Parathyroid adenoma (tissue), 2 donors: ENCODE measurements at regions not wholly inside any gene's neighbourhood (a gene's known extent, or its start where the extent isn't known, plus 50 kb on each side); places are given as distances from the start of the nearest gene placed in this dataset.

Source experiments
- H2AFZ ChIP-seq: fragments of 300-600 bp; sonication (generic); one replicate; pipeline ENCODE4 v1.7.0; 2017; ENCODE audit warnings: antibody characterized with exemption, mild to moderate bottlenecking
- H3K27ac ChIP-seq: fragments of 300-600 bp; sonication (generic); one replicate; pipeline ENCODE4 v1.7.0; 2017
- H3K27me3 ChIP-seq: fragments of 300-600 bp; sonication (generic); one replicate; pipeline ENCODE4 v1.7.0; 2017; ENCODE audit warnings: low read length; ENCODE audit not compliant: control insufficient read depth, insufficient read depth
- H3K36me3 ChIP-seq: fragments of 300-600 bp; sonication (generic); one replicate; pipeline ENCODE4 v1.7.0; 2017; ENCODE audit warnings: low read length; ENCODE audit not compliant: control insufficient read depth, insufficient read depth
- H3K4me1 ChIP-seq: fragments of 300-600 bp; sonication (generic); one replicate; pipeline ENCODE4 v1.7.0; 2017; ENCODE audit warnings: control low read depth
- H3K4me2 ChIP-seq: fragments of 300-600 bp; sonication (generic); one replicate; pipeline ENCODE4 v1.7.0; 2017; ENCODE audit warnings: low read length
- H3K4me3 ChIP-seq: fragments of 300-600 bp; sonication (generic); one replicate; pipeline ENCODE4 v1.7.0; 2017; ENCODE audit warnings: low read depth, low read length
- H3K79me2 ChIP-seq: fragments of 300-600 bp; sonication (generic); one replicate; pipeline ENCODE4 v1.7.0; 2017; ENCODE audit warnings: control low read depth
- H3K9ac ChIP-seq: fragments of 300-600 bp; sonication (generic); one replicate; pipeline ENCODE4 v1.7.0; 2017; ENCODE audit warnings: mild to moderate bottlenecking
- H3K9me3 ChIP-seq: fragments of 300-600 bp; sonication (generic); one replicate; pipeline ENCODE4 v1.7.0; 2017; ENCODE audit warnings: low read length; ENCODE audit not compliant: control insufficient read depth
- CTCF ChIP-seq: fragments of 300-600 bp; sonication (generic); IDR thresholded peaks from one replicate; pipeline ENCODE4 v1.7.0; 2017; ENCODE audit warnings: antibody characterized with exemption, mild to moderate bottlenecking
- donor health status: primary hyperparathyroidism.

- H2AFZ ChIP-seq = no peak overlapping the region
- no peaks in the 10 kb centered on the region for H3K9me3 ChIP-seq
- H3K79me2 ChIP-seq = no peaks in the 10 kb centered on the region
- TF ChIP-seq CTCF = no peak
- H3K27me3 ChIP-seq = no peaks in the 10 kb centered on the region
- no peak overlapping the region for H3K4me3 ChIP-seq
- no peaks in the 10 kb centered on the region for H3K4me1 ChIP-seq
- no peak overlapping the region for H3K4me2 ChIP-seq
- H3K9ac ChIP-seq = no peak overlapping the region
- no peak overlapping the region for H3K27ac ChIP-seq
- H3K36me3 ChIP-seq = no peaks in the 10 kb centered on the region
Observed at GRCh38 chr2:12008425-12009061, 262.1 kb downstream of the LPIN1 start.

GRCh38 chr2:12009323-12009905 is 263.0 kb downstream of the LPIN1 start:
- no peak overlapping the region for H2AFZ ChIP-seq
- no peak overlapping the region for H3K4me3 ChIP-seq
- H3K9ac ChIP-seq = no peak overlapping the region
- H3K79me2 ChIP-seq = no peaks in the 10 kb centered on the region
- H3K4me2 ChIP-seq = no peak overlapping the region
- no peak for TF ChIP-seq CTCF
- no peaks in the 10 kb centered on the region for H3K4me1 ChIP-seq
- no peak overlapping the region for H3K27ac ChIP-seq
- no peaks in the 10 kb centered on the region for H3K27me3 ChIP-seq
- H3K36me3 ChIP-seq = no peaks in the 10 kb centered on the region
- H3K9me3 ChIP-seq = no peaks in the 10 kb centered on the region

GRCh38 chr2:12010059-12010458 is 263.6 kb downstream of the LPIN1 start:
- H2AFZ ChIP-seq = no peak overlapping the region
- no peak for TF ChIP-seq CTCF
- H3K4me2 ChIP-seq = no peak overlapping the region
- H3K27me3 ChIP-seq = no peaks in the 10 kb centered on the region
- no peak overlapping the region for H3K27ac ChIP-seq
- no peaks in the 10 kb centered on the region for H3K36me3 ChIP-seq
- H3K9ac ChIP-seq = no peak overlapping the region
- H3K4me1 ChIP-seq = no peaks in the 10 kb centered on the region
- H3K9me3 ChIP-seq = no peaks in the 10 kb centered on the region
- H3K79me2 ChIP-seq = no peaks in the 10 kb centered on the region
- H3K4me3 ChIP-seq = no peak overlapping the region

GRCh38 chr2:12010779-12011178 is 264.3 kb downstream of the LPIN1 start:
- no peak overlapping the region for H3K9ac ChIP-seq
- no peaks in the 10 kb centered on the region for H3K4me1 ChIP-seq
- peak overlapping the region; percentile 40 for H2AFZ ChIP-seq
- H3K4me2 ChIP-seq = peak overlapping the region; percentile 24
- no peak for TF ChIP-seq CTCF
- no peaks in the 10 kb centered on the region for H3K36me3 ChIP-seq
- H3K79me2 ChIP-seq = no peaks in the 10 kb centered on the region
- no peak overlapping the region for H3K4me3 ChIP-seq
- H3K9me3 ChIP-seq = no peaks in the 10 kb centered on the region
- H3K27me3 ChIP-seq = no peaks in the 10 kb centered on the region
- no peak overlapping the region for H3K27ac ChIP-seq
